Osteoblast (primary cell): ENCODE measurements at regions not wholly inside any gene's neighbourhood (a gene's known extent, or its start where the extent isn't known, plus 50 kb on each side); places are given as distances from the start of the nearest gene placed in this dataset.

Experiments used
- DNase-seq: peaks from one replicate; pipeline ENCODE4 v3.0.0; 2011; ENCODE audit warnings: low spot score, mixed read lengths; ENCODE audit not compliant: insufficient read length; ENCODE audit errors: missing footprints
- H2AFZ ChIP-seq: 2 replicates; pipeline ENCODE4 v1.6.0; 2011; ENCODE audit warnings: mild to moderate bottlenecking, low read length
- H3K27ac ChIP-seq: 2 replicates; pipeline ENCODE4 v1.5.1; 2011; ENCODE audit warnings: mild to moderate bottlenecking, low read depth, low read length, moderate library complexity
- H3K27me3 ChIP-seq: 2 replicates; pipeline ENCODE4 v1.6.0; 2012; ENCODE audit warnings: mild to moderate bottlenecking, control low read depth, inconsistent platforms, low read length, moderate library complexity; ENCODE audit not compliant: insufficient read depth
- H3K36me3 ChIP-seq: 2 replicates; pipeline ENCODE4 v1.5.1; 2011; ENCODE audit warnings: mild to moderate bottlenecking, low read length, control low read depth, moderate library complexity; ENCODE audit not compliant: insufficient read depth
- H3K4me1 ChIP-seq: 2 replicates; pipeline ENCODE4 v1.5.1; 2011; ENCODE audit warnings: mild to moderate bottlenecking, low read length, control low read depth, moderate library complexity; ENCODE audit not compliant: insufficient read depth
- H3K4me2 ChIP-seq: 2 replicates; pipeline ENCODE4 v1.6.0; 2011; ENCODE audit warnings: mild to moderate bottlenecking, low read length; ENCODE audit not compliant: insufficient read depth
- H3K4me3 ChIP-seq: fragments of 200-600 bp; sonication (generic); 3 replicates; pipeline ENCODE4 v1.5.1; 2012; ENCODE audit warnings: mild to moderate bottlenecking, low read length, inconsistent platforms; ENCODE audit not compliant: insufficient read depth
- H3K79me2 ChIP-seq: 2 replicates; pipeline ENCODE4 v1.6.0; 2012; ENCODE audit warnings: mild to moderate bottlenecking, low read length, control low read depth, inconsistent platforms; ENCODE audit not compliant: insufficient read depth
- H3K9me3 ChIP-seq: 2 replicates; pipeline ENCODE4 v1.5.1; 2011; ENCODE audit warnings: low read depth, low read length, control low read depth
- H4K20me1 ChIP-seq: 2 replicates; pipeline ENCODE4 v1.6.0; 2012; ENCODE audit warnings: mild to moderate bottlenecking, low read length, control low read depth; ENCODE audit not compliant: insufficient read depth
- CTCF ChIP-seq: IDR thresholded peaks from 2 replicates; pipeline ENCODE4 v1.5.1; 2011; ENCODE audit warnings: mild to moderate bottlenecking, low read depth, low read length, moderate library complexity; ENCODE audit errors: extremely low read depth

DNA sequence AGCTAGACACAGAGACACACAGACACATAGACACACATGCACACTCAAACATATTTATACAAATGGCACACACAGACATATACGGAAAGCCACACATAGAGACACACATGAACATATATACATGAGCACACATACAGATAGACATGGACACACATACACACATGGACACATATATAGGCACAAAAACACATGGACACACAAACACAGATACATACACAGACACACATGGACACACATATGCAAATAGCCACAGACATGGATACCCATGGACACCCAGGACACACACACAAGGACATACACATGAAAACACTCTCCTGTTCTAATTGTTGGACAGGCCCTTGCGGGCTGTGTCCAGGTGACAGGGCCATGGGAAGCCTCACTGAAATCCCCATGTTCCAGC, 160.1 kb downstream of the IRS1 start:
- DNase-seq: no peak
- Histone ChIP-seq H4K20me1 (no peaks in the 10 kb centered on the region), H3K4me2 (no peak overlapping the region), H3K4me3 (no peak overlapping the region), H3K27me3 (no peaks in the 10 kb centered on the region), H2AFZ (no peak overlapping the region), H3K79me2 (no peaks in the 10 kb centered on the region), H3K36me3 (no peaks in the 10 kb centered on the region), H3K9me3 (peaks cover 2% of the 10 kb centered on the region), H3K4me1 (peaks cover 19% of the 10 kb centered on the region), H3K27ac (no peak overlapping the region)
- no peak for TF ChIP-seq CTCF

GRCh38 chr2:226638576-226638975, 161.0 kb downstream of the IRS1 start:
- no peak for DNase-seq
- Histone ChIP-seq H3K4me3 (no peak overlapping the region), H3K4me2 (no peak overlapping the region), H2AFZ (peak overlapping the region; percentile 52), H3K27ac (no peak overlapping the region), H3K9me3 (peaks cover 2% of the 10 kb centered on the region), H3K4me1 (peaks cover 9% of the 10 kb centered on the region), H4K20me1 (no peaks in the 10 kb centered on the region), H3K36me3 (no peaks in the 10 kb centered on the region), H3K27me3 (no peaks in the 10 kb centered on the region), H3K79me2 (no peaks in the 10 kb centered on the region)
- no peak for TF ChIP-seq CTCF

DNA sequence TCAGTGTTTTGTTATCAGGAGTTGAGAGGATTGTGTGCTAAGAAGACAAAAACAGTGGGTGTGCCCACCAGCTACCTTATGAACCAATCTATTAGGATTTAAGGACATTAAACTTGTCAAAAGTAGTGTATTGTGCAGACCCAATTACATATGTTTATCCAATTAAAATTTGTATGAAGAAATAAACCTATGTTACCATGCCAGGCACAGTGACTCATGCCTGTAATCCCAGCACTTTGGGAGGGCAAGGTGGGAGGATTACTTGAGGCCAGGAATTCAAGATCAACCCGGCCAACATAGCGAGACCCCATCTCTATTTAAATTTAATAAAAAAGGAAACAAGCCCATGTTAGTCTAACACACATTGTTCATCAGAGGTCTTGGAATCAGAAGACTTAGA, 162.2 kb downstream of the IRS1 start:
- DNase-seq: no peak
- H3K4me2 ChIP-seq: no peak overlapping the region
- no peak overlapping the region for H3K27ac ChIP-seq
- H3K4me1 ChIP-seq: peaks cover 4% of the 10 kb centered on the region
- H2AFZ ChIP-seq: no peak overlapping the region
- H3K4me3 ChIP-seq: no peak overlapping the region
- no peaks in the 10 kb centered on the region for H3K27me3 ChIP-seq
- H4K20me1 ChIP-seq: no peaks in the 10 kb centered on the region
- H3K36me3 ChIP-seq: no peaks in the 10 kb centered on the region
- no peak for TF ChIP-seq CTCF
- peaks cover 2% of the 10 kb centered on the region for H3K9me3 ChIP-seq
- H3K79me2 ChIP-seq: no peaks in the 10 kb centered on the region

DNA sequence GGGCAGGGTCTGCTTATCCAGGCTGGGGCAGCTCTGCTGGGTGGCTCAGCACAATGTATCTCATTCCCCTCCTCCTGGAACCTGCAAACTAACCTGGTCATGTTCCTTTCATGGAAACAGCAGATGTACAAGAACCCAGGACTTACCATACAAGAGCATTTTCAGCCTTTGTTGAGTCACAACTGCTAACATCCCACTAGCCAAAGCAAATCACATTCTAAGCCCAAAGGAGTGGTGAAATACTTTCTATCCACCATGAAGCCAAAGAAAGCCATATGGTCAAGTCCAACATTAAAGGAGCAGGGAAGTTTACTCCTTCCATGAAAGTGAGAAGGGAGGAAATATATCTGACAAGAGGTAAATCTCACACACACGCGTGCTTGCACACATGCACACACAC, 163.0 kb downstream of the IRS1 start:
- no peaks in the 10 kb centered on the region for H4K20me1 ChIP-seq
- H3K27me3 ChIP-seq: no peaks in the 10 kb centered on the region
- peaks cover 2% of the 10 kb centered on the region for H3K9me3 ChIP-seq
- peaks cover 4% of the 10 kb centered on the region for H3K4me1 ChIP-seq
- no peaks in the 10 kb centered on the region for H3K36me3 ChIP-seq
- H3K27ac ChIP-seq: no peak overlapping the region
- no peaks in the 10 kb centered on the region for H3K79me2 ChIP-seq
- no peak overlapping the region for H2AFZ ChIP-seq
- no peak overlapping the region for H3K4me2 ChIP-seq
- no peak for DNase-seq
- TF ChIP-seq CTCF: no peak
- H3K4me3 ChIP-seq: no peak overlapping the region
